GM21390 (cell line): ENCODE measurements at regions not wholly inside any gene's neighbourhood (a gene's known extent, or its start where the extent isn't known, plus 50 kb on each side); places are given as distances from the start of the nearest gene placed in this dataset.
"Not testable (repeated sequence)": the region's sequence is repeated elsewhere in the genome, so short reads cannot be mapped to it uniquely, and the experiment has no call there.

Experiments
- ATAC-seq: cut with Tn5 transposase; IDR thresholded peaks from one replicate; pipeline ENCODE4 v1.9.1; 2021; ENCODE audit not compliant: unreplicated experiment

GRCh38 chr12:124675881-124676713 lies 108.7 kb upstream of the NCOR2 start:
- no peak for ATAC-seq

DNA sequence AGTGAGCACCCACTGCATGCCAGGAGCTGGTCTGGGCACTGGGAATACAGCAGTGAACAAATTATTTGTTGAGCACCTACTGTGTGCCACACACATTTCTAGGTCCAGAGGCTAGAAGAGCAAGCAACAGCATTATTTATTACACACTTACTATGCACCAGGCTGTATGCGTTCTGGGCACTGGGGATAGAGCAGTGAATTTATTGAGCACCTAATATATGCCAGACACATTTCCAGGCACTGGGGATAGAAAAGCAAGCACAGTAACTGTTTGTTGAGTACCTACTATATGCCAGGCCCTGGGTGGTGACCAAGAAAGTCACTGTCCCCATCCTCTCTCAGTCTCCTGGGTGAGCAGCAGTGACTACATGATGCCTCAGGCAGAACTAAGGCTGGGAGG lies 107.5 kb upstream of the NCOR2 start:
- ATAC-seq: no peak

DNA sequence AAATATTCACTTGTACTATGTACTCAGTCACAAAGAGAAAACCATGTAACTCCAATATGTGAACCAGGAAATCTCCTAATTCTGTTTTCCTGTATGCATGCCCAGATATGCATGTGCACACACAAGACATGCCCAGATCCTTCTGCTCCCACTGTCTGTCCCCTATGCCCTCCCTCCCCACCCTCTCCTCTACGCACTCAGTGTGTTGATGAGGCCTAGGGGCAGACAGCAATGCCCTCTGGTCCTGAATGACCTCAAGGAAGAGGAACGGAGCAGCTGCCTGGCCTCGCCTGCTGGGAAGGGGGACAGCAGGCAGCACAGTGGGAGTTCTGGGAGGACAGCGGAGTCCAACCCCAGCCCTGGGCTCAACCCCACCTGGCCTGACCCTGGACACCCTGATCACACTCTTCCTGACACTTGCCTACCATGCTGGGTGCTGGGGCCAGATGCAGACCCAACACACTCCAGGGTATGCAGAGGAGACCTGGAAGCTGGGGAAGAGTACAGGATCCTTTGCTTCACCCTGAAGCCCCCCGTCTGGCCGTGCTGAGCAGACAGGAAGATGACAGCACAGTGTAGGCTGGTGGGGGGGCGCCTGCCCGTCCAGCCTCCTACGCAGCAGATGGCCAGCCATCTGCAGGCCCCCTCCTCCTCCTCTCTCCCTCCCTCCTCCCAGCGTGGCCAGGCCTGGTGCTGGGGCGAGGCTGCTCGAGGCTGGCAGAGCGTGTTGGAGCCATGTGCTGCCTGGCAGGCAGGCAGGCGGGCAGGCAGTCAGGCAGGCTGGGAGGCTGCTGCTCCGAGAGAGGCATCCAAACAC lies 106.6 kb upstream of the NCOR2 start:
- no peak for ATAC-seq

GRCh38 chr12:124669271-124669721 lies 101.9 kb upstream of the NCOR2 start:
- not testable (repeated sequence) for ATAC-seq

- ATAC-seq: no peak
These were observed 101.2 kb upstream of the NCOR2 start for GRCh38 chr12:124668602-124669001.

DNA sequence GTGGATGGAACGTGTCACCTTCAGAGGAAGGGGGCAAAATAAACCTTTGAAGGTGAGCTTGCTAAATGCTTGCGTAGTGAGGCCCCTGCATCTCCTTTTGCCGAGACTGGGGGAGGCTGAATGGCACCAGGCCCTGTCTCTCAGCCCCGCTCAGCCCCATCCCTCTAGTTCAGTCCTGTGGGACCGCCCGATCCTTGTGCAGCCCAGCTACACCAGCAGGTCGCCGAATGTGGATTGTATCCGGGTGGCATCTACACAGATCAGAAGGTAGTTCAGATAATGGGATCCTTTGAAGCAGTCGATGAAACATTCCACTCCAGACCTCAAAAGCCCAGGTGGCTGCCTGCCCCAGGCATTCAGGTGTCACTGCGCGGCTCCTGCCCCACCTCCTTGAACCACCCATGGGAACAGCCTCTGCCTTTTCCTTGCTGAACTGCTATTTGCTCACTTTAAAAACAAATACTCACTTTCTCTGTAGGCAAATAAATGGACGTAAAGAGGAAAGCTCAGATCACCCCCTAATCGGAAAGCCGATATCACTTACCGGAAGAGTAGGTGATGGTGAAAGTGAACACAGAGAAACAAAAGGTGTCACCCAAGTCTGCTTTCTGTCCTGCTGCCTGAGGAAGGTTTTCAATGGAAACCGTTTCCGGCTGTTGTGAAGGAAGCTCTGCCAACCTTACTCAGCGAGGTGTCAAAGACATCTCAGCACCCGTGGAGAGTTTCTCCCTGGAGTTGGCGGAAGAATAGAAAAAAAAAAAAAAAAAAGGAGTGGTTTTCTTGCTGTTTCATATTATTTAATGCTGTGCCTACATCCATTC lies 100.3 kb upstream of the NCOR2 start:
- ATAC-seq: no peak

DNA sequence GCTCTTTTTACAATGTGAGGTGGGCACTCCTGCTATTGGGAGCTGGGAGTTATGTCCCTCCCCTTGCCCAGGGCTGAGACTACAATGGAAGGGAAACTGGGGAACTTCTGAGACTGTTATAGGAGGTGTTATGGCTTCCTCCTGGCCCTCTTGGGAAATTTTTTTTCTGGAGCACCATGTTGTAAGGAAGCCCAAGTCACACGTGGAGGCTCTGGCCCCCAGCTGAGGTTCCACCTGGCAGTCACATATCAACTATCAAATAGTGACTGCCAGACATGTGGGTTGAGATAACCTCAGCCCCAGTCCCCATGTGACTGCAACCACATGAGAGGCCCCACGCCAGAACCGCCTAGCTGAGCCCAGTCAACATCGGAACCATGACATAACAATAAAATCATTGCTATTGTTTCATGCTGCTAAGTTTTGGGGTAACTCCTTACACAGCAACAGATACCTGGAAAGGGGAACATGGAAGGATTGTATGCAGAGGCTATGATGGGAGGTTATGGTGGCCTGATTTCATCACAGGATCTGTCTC lies 99.4 kb upstream of the NCOR2 start:
- no peak for ATAC-seq

GRCh38 chr12:124665511-124665910 lies 98.1 kb upstream of the NCOR2 start:
- ATAC-seq: no peak

- ATAC-seq: no peak
These were observed 97.1 kb upstream of the NCOR2 start for GRCh38 chr12:124664395-124665111.

DNA sequence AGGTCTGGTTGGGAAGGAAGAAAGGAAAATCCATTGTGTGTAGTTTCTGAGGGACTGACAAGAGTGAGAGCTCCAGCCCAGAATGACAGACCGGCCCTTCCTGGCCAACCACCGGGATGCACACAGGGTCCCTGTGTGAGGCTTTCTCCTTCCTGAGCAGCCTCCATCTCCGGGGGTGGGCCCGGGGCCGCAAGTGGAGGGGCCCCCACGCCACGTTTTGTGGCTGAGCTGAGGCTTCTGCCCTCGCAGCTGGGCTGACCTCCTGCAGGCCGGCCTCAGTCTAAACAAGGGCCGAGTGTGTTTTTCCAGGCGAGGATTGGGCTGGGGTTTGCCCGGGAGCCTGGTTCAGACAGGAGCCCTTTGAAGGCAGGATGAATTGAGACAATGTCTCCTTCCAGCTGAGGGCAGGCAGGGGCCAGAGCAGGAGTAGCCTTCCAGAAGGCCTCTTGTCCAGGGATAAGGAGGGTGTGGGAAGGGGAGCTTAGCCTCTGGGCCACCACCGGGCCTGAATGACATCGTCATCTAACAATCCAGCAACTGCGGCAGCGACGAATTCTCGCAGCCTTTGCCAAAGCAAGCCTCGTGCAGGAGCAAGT lies 96.5 kb upstream of the NCOR2 start:
- ATAC-seq: no peak

DNA sequence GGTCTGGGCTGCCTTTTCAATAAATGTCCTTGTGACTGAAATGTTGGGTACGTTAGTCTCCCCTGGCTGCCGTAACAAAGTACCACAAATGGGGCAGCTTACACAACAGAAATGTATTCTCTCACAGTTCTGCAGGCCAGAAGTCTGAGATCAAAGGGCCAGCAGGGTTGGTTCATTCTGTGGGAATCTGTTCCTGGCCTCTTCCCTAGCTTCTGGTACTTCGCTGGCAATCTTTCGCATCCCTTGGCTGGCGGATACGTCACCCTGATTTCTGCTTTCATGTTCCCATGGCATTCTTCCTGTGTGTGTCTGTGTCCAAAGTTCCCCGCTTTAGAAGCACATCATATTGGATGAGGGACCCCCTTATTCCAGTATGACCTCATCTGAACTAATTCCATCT lies 95.8 kb upstream of the NCOR2 start:
- ATAC-seq: no peak

DNA sequence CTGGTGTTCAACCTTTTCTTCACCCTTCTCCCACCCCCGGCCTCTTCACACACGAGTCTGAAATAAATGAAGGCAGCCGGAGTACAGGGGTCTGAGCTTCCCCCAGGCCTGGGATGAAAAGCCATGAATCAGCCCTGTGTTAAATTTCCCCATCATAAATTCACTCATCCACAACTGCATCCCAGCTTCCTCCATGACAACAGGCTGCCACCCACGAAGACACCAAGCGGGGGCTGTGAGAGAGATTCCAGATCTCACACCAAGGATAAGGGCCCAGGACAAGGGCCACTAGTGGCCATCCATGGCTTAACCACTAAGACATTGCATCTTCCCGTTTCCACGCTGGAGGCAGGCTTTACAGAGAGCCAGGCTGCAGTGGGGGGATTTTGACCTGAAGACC lies 93.9 kb upstream of the NCOR2 start:
- no peak for ATAC-seq

DNA sequence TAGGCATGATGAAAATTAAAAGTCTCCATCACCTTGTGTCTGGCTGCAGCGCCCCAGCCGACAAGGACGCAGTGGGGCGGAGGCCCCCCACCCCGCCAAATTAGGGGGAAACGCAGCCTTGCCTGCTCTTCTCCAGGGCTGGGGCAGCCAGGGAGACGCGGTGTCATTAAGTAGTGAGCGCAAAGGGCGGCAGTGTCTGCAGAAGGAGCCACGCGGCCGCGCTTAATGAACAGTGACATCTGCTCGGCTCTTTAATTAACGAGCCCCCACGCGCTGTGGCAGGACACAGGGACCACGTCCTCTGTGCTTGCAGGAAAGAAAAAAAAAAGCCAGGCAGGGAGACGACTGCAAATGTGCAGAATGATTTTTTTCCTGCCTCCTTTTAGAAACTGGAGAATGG lies 93.4 kb upstream of the NCOR2 start:
- no peak for ATAC-seq

- ATAC-seq: no peak
These were observed 91.5 kb upstream of the NCOR2 start for GRCh38 chr12:124658806-124659402.

- ATAC-seq: no peak
These were observed 90.9 kb upstream of the NCOR2 start for GRCh38 chr12:124658302-124658701.

DNA sequence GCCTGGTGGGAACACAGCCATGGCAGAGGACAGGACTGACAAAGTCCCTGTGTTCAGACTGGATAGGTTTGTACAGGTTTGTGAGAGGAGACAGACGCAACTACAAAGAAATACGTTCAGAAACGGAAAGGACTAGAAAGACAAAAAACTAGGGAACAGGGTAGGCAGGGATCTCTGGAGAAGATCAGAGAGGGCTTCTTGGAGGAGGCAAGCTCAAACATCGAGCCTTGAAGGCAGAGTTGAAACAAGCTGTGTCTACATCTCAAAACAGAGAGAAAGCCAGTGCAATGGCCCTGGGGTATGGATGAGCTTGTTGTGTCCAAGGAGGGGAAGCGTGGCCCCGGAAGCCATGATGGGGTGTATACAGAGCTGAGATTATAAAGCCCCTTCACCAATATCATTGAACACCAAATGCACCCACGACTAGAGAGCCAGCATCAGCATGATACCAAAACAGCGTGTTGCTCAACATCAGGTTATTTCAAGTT lies 89.6 kb upstream of the NCOR2 start:
- ATAC-seq: no peak

GRCh38 chr12:124655698-124656516 lies 88.5 kb upstream of the NCOR2 start:
- ATAC-seq: no peak

DNA sequence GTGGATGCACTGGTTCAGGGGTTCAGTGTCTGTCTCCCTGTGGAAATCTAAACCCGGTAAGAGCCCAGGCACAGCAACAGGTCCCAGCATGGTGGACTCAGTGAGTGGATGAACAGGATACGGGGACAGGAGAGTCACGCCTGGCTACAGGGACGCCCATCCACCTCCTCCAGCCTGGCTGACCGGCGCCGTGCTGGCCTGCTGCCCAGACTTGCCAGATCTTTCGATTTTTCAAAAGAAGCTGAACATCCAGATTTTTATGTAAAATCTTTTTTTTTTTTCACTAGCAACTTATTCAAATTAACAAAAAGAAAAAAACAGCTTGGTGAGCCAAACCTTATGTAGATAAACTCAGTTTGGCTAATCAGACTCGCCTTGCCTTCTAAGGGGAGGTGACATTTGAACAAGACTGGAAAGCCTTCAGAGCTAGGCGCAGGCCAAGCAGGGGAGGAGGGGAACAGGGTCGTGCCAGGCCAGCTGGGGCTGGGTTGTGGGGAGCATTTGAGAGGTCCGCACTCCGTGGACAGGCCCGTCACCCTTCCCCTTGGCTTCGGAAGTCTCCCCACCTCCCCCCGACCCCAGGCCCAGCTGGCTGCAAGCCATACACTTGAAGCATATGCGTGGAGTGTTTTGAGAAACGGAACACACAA lies 87.8 kb upstream of the NCOR2 start:
- no peak for ATAC-seq
